OCI-LY3 (cell line): ENCODE measurements at regions not wholly inside any gene's neighbourhood (a gene's known extent, or its start where the extent isn't known, plus 50 kb on each side); places are given as distances from the start of the nearest gene placed in this dataset.
"Not testable (repeated sequence)": the region's sequence is repeated elsewhere in the genome, so short reads cannot be mapped to it uniquely, and the experiment has no call there.

Experiments
- EZH2phosphoT487 ChIP-seq: fragments of 200-600 bp; shearing (Covaris generic); IDR thresholded peaks from 2 replicates; pipeline ENCODE4 v1.6.1; 2018; ENCODE audit warnings: antibody characterized with exemption, mixed run types, low read depth
- TF ChIP-seq, protein P1 (sequence below): fragments of 200-600, 300-600 bp; sonication (generic); IDR thresholded peaks from 2 replicates; pipeline ENCODE4 v1.5.1; 2014; ENCODE audit warnings: antibody characterized with exemption, low read length, low read depth

- TF ChIP-seq, protein P1, sequence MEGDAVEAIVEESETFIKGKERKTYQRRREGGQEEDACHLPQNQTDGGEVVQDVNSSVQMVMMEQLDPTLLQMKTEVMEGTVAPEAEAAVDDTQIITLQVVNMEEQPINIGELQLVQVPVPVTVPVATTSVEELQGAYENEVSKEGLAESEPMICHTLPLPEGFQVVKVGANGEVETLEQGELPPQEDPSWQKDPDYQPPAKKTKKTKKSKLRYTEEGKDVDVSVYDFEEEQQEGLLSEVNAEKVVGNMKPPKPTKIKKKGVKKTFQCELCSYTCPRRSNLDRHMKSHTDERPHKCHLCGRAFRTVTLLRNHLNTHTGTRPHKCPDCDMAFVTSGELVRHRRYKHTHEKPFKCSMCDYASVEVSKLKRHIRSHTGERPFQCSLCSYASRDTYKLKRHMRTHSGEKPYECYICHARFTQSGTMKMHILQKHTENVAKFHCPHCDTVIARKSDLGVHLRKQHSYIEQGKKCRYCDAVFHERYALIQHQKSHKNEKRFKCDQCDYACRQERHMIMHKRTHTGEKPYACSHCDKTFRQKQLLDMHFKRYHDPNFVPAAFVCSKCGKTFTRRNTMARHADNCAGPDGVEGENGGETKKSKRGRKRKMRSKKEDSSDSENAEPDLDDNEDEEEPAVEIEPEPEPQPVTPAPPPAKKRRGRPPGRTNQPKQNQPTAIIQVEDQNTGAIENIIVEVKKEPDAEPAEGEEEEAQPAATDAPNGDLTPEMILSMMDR = not testable (repeated sequence)
- not testable (repeated sequence) for TF ChIP-seq EZH2phosphoT487
Measured at GRCh38 chr21:6436971-6437833, 4084.2 kb upstream of the TPTE start.
